H1 (cell line): ENCODE measurements at regions not wholly inside any gene's neighbourhood (a gene's known extent, or its start where the extent isn't known, plus 50 kb on each side); places are given as distances from the start of the nearest gene placed in this dataset.

Experiments
- CHD1 ChIP-seq: IDR thresholded peaks from 2 replicates; pipeline ENCODE4 v1.6.1; 2012; ENCODE audit warnings: low read depth, low read length, improper control_type of control experiment
- FOSL1 ChIP-seq: IDR thresholded peaks from 2 replicates; pipeline ENCODE4 v1.6.1; 2011; ENCODE audit warnings: mild to moderate bottlenecking, low read depth, low read length, moderate library complexity; ENCODE audit not compliant: insufficient read depth
- KDM5A ChIP-seq: fragments of 200-600 bp; IDR thresholded peaks from 2 replicates; pipeline ENCODE4 v1.7.1; 2012; ENCODE audit warnings: mild to moderate bottlenecking, low read length, inconsistent platforms, mixed read lengths
- SP4 ChIP-seq: IDR thresholded peaks from 2 replicates; pipeline ENCODE4 v1.6.1; 2012; ENCODE audit warnings: low read length, inconsistent platforms

DNA sequence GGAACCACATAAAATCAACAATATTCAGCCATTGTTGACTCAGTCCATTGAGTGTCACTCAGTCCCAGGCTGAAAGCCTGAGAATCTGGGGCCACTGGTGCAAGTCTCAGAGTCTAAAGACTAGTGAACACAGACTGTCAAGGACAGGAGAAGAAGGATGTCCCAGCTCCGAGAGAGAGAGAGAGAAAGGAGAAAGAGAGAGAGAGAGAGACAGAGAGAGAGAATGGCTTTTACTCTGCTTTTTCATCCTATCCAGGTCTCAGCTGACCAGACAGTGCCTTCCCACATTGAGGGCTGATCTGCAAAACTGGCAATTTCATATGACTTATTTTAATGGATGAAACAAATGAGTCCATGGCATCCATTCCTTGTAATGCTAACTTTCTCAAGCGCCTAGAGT is 984.1 kb downstream of the UQCRFS1 start (continued):
- no peak for TF ChIP-seq FOSL1
- no peak for TF ChIP-seq KDM5A
- TF ChIP-seq CHD1 = no peak
- TF ChIP-seq SP4 = no peak
